ENCODE measurements at regions not wholly inside any gene's neighbourhood (a gene's known extent, or its start where the extent isn't known, plus 50 kb on each side); places are given as distances from the start of the nearest gene placed in this dataset.

- TF ChIP-seq CTCF (IDR thresholded peaks at IDR 0.05), result no peak
- no peak for TF ChIP-seq POLR2AphosphoS5 (IDR thresholded peaks at IDR 0.05)
These were observed 764.9 kb upstream of the AUTS2 start for GRCh38 chr7:68833422-68833821.
